DOHH2 (cell line): ENCODE measurements at regions not wholly inside any gene's neighbourhood (a gene's known extent, or its start where the extent isn't known, plus 50 kb on each side); places are given as distances from the start of the nearest gene placed in this dataset.

Experiments used
- H3F3A ChIP-seq: fragments of 200-600 bp; sonication (generic), shearing (Covaris generic); 2 replicates; pipeline ENCODE4 v1.6.0; 2016; ENCODE audit warnings: antibody characterized with exemption, mild to moderate bottlenecking; ENCODE audit not compliant: control insufficient read depth, insufficient read depth
- H3K27ac ChIP-seq: fragments of 200-600 bp; sonication (generic); 2 replicates; pipeline ENCODE4 v1.5.1; 2014; ENCODE audit warnings: low read depth, mild to moderate bottlenecking, low read length, moderate library complexity
- H3K27me3 ChIP-seq: fragments of 200-600 bp; sonication (generic); 2 replicates; pipeline ENCODE4 v1.6.1; 2014; ENCODE audit warnings: mild to moderate bottlenecking, low read length, mixed read lengths; ENCODE audit not compliant: control insufficient read depth
- H3K36me3 ChIP-seq: fragments of 200-600 bp; sonication (generic); 2 replicates; pipeline ENCODE4 v1.6.1; 2014; ENCODE audit warnings: mild to moderate bottlenecking, low read length, moderate library complexity, mixed read lengths; ENCODE audit not compliant: control insufficient read depth
- H3K4me1 ChIP-seq: fragments of 200-600 bp; sonication (generic); 2 replicates; pipeline ENCODE4 v1.6.1; 2014; ENCODE audit warnings: mild to moderate bottlenecking, low read length, mixed read lengths; ENCODE audit not compliant: control insufficient read depth
- H3K4me2 ChIP-seq: fragments of 200-600 bp; sonication (generic); 2 replicates; pipeline ENCODE4 v1.6.0; 2014; ENCODE audit warnings: mild to moderate bottlenecking, low read length, moderate library complexity
- H3K4me3 ChIP-seq: fragments of 200-600 bp; sonication (generic); 2 replicates; pipeline ENCODE4 v1.5.1; 2014; ENCODE audit warnings: mild to moderate bottlenecking, low read length, mixed read lengths
- H3K79me2 ChIP-seq: fragments of 200-600 bp; sonication (generic); 2 replicates; pipeline ENCODE4 v1.6.1; 2014; ENCODE audit warnings: mild to moderate bottlenecking, low read length, mixed read lengths; ENCODE audit not compliant: control insufficient read depth
- H3K9me2 ChIP-seq: fragments of 200-600 bp; sonication (generic); replicated peaks from 2 replicates; pipeline ENCODE4 v1.6.1; 2014; ENCODE audit warnings: mild to moderate bottlenecking, low read length, mixed read lengths; ENCODE audit not compliant: control insufficient read depth
- H3K9me3 ChIP-seq: fragments of 200-600 bp; sonication (generic); 2 replicates; pipeline ENCODE4 v1.6.1; 2014; ENCODE audit warnings: antibody characterized with exemption, low read length, mixed read lengths; ENCODE audit not compliant: control insufficient read depth, insufficient read depth
- H4K20me1 ChIP-seq: fragments of 200-600 bp; sonication (generic); 2 replicates; pipeline ENCODE4 v1.6.0; 2014; ENCODE audit warnings: low read depth, mild to moderate bottlenecking, antibody characterized with exemption, low read length, moderate library complexity; ENCODE audit not compliant: control insufficient read depth, insufficient read depth
- EZH2phosphoT487 ChIP-seq: fragments of 200-600 bp; sonication (generic); IDR thresholded peaks from 2 replicates; pipeline ENCODE4 v1.6.1; 2017; ENCODE audit warnings: borderline replicate concordance, mild to moderate bottlenecking, antibody characterized with exemption, low read length, moderate library complexity, mixed read lengths
- TF ChIP-seq, protein P1 (sequence below): fragments of 200-600 bp; sonication (generic); IDR thresholded peaks from one replicate; pipeline ENCODE4 v1.5.1; 2014; ENCODE audit warnings: antibody characterized with exemption, mild to moderate bottlenecking, low read depth, low read length; ENCODE audit not compliant: poor library complexity, severe bottlenecking

DNA sequence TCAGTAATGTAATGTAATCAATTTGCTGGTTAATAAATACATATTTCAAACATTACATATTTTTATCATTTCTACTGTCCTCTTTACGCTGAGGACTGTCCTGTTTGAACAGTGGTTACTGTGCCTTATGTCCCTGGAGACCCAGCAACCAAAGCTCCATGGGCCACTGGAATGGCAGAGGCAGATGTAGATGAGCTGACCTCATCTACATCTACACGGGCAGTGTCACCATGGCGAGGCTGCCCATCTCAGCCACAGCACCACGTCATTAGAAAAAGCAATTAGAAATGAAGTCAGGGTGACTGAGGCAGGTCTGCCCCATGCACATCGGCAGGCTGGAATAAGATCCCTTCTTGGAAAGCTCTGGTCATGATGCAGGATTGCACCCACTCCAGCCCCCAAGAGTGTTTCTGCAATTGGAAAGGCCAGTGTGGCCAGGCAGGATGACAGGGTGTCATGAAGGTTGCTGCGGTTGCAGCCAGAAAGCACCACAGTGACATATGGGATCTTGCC is 237.5 kb downstream of the NDUFA10 start:
- Histone ChIP-seq H3K27ac (no peak overlapping the region), H3K79me2 (no peaks in the 10 kb centered on the region), H4K20me1 (no peaks in the 10 kb centered on the region), H3K27me3 (peaks cover 9% of the 10 kb centered on the region; the same call in 1 of the 2 replicates), H3F3A (no peaks in the 10 kb centered on the region), H3K36me3 (no peaks in the 10 kb centered on the region), H3K9me2 (no peaks in the 10 kb centered on the region), H3K4me1 (no peaks in the 10 kb centered on the region), H3K9me3 (no peaks in the 10 kb centered on the region), H3K4me3 (no peak overlapping the region), H3K4me2 (no peak overlapping the region)
- TF ChIP-seq, protein P1, sequence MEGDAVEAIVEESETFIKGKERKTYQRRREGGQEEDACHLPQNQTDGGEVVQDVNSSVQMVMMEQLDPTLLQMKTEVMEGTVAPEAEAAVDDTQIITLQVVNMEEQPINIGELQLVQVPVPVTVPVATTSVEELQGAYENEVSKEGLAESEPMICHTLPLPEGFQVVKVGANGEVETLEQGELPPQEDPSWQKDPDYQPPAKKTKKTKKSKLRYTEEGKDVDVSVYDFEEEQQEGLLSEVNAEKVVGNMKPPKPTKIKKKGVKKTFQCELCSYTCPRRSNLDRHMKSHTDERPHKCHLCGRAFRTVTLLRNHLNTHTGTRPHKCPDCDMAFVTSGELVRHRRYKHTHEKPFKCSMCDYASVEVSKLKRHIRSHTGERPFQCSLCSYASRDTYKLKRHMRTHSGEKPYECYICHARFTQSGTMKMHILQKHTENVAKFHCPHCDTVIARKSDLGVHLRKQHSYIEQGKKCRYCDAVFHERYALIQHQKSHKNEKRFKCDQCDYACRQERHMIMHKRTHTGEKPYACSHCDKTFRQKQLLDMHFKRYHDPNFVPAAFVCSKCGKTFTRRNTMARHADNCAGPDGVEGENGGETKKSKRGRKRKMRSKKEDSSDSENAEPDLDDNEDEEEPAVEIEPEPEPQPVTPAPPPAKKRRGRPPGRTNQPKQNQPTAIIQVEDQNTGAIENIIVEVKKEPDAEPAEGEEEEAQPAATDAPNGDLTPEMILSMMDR: no peak
- TF ChIP-seq EZH2phosphoT487: no peak

DNA sequence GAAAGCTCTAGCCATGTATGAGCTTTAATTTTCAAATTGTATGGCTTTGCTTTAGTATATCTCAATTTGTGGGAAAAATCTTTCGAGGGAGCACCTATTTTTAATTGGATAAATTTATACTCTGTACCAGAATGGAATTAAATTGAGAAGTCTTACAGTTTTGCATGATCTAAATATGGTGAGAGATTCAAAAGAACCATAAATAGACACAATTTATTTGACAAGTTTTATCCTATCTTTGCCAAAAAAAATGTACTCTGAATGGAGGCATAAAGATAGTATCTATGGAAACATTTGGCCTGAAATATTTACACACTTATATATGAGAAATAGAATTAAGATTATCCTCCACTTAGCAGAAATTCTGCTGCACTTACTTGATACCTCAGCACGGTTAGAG is 238.4 kb downstream of the NDUFA10 start:
- Histone ChIP-seq H3K4me1 (no peaks in the 10 kb centered on the region), H3F3A (no peaks in the 10 kb centered on the region), H3K4me3 (no peak overlapping the region), H3K9me3 (no peaks in the 10 kb centered on the region), H3K36me3 (no peaks in the 10 kb centered on the region), H3K4me2 (no peak overlapping the region), H3K9me2 (no peaks in the 10 kb centered on the region), H3K27me3 (peaks cover 9% of the 10 kb centered on the region; the same call in 1 of the 2 replicates), H4K20me1 (no peaks in the 10 kb centered on the region), H3K27ac (no peak overlapping the region), H3K79me2 (no peaks in the 10 kb centered on the region)
- no peak for TF ChIP-seq EZH2phosphoT487
- TF ChIP-seq, protein P1: no peak

DNA sequence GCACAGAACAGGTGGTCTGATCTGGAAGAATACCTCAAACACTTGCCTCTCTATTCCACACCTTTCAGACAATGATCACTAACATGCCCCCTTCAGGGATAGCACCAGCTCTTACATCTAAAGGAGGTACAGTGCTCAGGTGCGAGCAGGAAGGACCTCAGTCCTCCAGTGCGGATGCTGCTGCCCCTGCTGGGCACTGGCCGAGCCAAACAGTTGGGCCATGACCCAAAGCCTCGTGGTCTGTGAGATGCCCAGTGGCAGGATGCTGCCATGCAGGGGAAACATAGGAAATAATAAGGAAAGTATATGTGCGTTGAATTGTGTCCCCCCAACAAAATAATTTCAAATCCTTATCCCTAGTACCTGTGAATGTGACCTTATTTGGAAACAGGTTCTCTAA is 243.7 kb downstream of the NDUFA10 start:
- H4K20me1 ChIP-seq: no peaks in the 10 kb centered on the region
- H3K4me3 ChIP-seq: no peak overlapping the region
- no peaks in the 10 kb centered on the region for H3F3A ChIP-seq
- H3K27ac ChIP-seq: no peak overlapping the region
- H3K4me1 ChIP-seq: no peaks in the 10 kb centered on the region
- no peaks in the 10 kb centered on the region for H3K79me2 ChIP-seq
- TF ChIP-seq EZH2phosphoT487: no peak
- TF ChIP-seq, protein P1: no peak
- no peak overlapping the region for H3K4me2 ChIP-seq
- peaks cover 9% of the 10 kb centered on the region; the same call in 1 of the 2 replicates for H3K27me3 ChIP-seq
- H3K9me3 ChIP-seq: no peaks in the 10 kb centered on the region
- no peaks in the 10 kb centered on the region for H3K9me2 ChIP-seq
- no peaks in the 10 kb centered on the region for H3K36me3 ChIP-seq
